OCI-LY3 (cell line): ENCODE measurements at regions not wholly inside any gene's neighbourhood (a gene's known extent, or its start where the extent isn't known, plus 50 kb on each side); places are given as distances from the start of the nearest gene placed in this dataset.

Experiments used
- CTCF ChIP-seq: fragments of 200-600, 300-600 bp; sonication (generic); IDR thresholded peaks from 2 replicates; pipeline ENCODE4 v1.5.1; 2014; ENCODE audit warnings: antibody characterized with exemption, low read length, low read depth
- EZH2phosphoT487 ChIP-seq: fragments of 200-600 bp; shearing (Covaris generic); IDR thresholded peaks from 2 replicates; pipeline ENCODE4 v1.6.1; 2018; ENCODE audit warnings: antibody characterized with exemption, mixed run types, low read depth

- TF ChIP-seq CTCF (peak; percentile 63), EZH2phosphoT487 (no peak)
These were observed 57.1 kb downstream of the FAM181B start for GRCh38 chr11:82676483-82677094.
